ENCODE measurements at regions not wholly inside any gene's neighbourhood (a gene's known extent, or its start where the extent isn't known, plus 50 kb on each side); places are given as distances from the start of the nearest gene placed in this dataset.
"Not testable (repeated sequence)": the region's sequence is repeated elsewhere in the genome, so short reads cannot be mapped to it uniquely, and the experiment has no call there.

- Mint-ChIP-seq H3K9me3 (peaks cover 6% of the 10 kb centered on the region), H3K27ac (no peak overlapping the region), H3K4me3 (no peak overlapping the region), H3K27me3 (ENCODE audit: low read depth) (no peaks in the 10 kb centered on the region), H3K4me1 (ENCODE audit: low read depth) (no peaks in the 10 kb centered on the region), H3K36me3 (ENCODE audit: low read depth) (no peaks in the 10 kb centered on the region)
- DNase-seq, result no peak
- intact Hi-C loops (cut with micrococcal nuclease), result no loop called here
- CTCF ChIA-PET, result no interaction called here
Observed at GRCh38 chr1:190754666-190755065, 277.0 kb upstream of the BRINP3 start.

GRCh38 chr1:190759807-190760206 is 282.1 kb upstream of the BRINP3 start:
- Mint-ChIP-seq H3K36me3 (ENCODE audit: low read depth) (no peaks in the 10 kb centered on the region), H3K9me3 (peaks cover 6% of the 10 kb centered on the region), H3K4me1 (ENCODE audit: low read depth) (no peaks in the 10 kb centered on the region), H3K27me3 (ENCODE audit: low read depth) (no peaks in the 10 kb centered on the region), H3K27ac (no peak overlapping the region), H3K4me3 (no peak overlapping the region)
- intact Hi-C loops (cut with micrococcal nuclease), result no loop called here
- no peak for DNase-seq
- CTCF ChIA-PET, result no interaction called here

DNA sequence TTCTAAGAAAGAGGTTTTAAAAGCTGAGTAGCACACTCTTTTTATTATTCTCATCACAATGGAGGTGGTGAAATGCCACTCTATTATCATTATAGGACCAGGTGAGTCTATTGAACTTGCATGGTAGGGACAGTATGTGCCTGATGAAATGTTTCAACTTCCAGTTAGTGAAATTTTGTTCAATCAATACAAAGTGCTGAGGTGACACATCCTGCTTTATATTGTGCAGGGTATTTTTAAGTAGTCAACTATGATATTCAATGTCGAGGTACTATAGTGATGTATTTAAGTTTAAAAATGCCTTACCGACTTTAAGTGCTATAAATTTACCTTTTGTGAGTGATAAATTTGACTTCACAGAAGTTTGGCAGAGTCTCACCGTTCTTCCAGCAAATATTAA is 284.7 kb upstream of the BRINP3 start:
- H3K4me1 Mint-ChIP-seq (ENCODE audit: low read depth), result no peaks in the 10 kb centered on the region
- intact Hi-C loops (cut with micrococcal nuclease), result no loop called here
- no peak for DNase-seq
- H3K27me3 Mint-ChIP-seq (ENCODE audit: low read depth), result no peaks in the 10 kb centered on the region
- no peak overlapping the region for H3K4me3 Mint-ChIP-seq
- CTCF ChIA-PET, result no interaction called here
- H3K36me3 Mint-ChIP-seq (ENCODE audit: low read depth), result no peaks in the 10 kb centered on the region
- peaks cover 3% of the 10 kb centered on the region for H3K9me3 Mint-ChIP-seq
- H3K27ac Mint-ChIP-seq, result no peak overlapping the region

DNA sequence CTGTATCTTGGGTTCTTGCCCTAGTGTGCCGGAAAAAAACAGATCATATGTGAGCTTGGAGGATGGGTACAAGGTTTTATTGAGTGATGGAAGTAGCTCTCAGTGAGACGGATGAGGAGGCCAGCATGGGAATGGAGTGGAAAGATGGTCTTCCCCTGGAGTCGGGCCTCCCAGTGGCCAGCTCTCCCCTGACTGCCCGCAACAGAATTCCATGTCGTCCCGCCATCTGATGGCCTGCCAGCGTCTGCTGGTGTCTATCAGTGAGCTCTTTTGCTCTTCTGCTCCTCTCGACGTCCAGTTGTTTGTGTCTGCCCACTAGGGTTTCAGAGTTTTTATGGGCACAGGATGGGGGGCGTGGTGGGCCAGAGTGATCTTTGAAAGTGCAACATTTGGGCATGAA is 315.2 kb upstream of the BRINP3 start:
- CTCF ChIA-PET, result no interaction called here
- DNase-seq, result no peak
- intact Hi-C loops (cut with micrococcal nuclease), result no loop called here
- Mint-ChIP-seq H3K4me1 (ENCODE audit: low read depth) (no peaks in the 10 kb centered on the region), H3K9me3 (no peaks in the 10 kb centered on the region), H3K4me3 (no peak overlapping the region), H3K27me3 (ENCODE audit: low read depth) (no peaks in the 10 kb centered on the region), H3K27ac (no peak overlapping the region), H3K36me3 (ENCODE audit: low read depth) (no peaks in the 10 kb centered on the region)

DNA sequence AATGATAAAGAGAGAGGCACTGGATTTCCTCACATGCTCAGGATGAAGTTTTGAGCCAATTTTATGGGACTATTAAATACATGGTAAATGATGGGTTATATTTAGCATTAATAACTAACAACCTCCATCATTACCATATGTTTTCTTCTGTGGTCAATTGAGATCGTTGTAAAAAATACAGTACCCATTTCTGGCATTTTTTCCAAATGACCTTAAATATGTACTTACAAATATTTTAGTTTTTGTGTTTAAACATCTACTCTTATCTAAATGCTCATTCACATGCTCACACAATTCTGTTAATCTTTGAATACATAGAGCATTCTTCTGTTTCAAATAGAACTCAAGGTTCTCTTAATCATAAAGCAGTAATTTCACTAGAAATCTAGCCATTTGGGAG is 330.0 kb upstream of the BRINP3 start:
- Mint-ChIP-seq H3K9me3 (peaks cover 4% of the 10 kb centered on the region), H3K4me3 (no peak overlapping the region), H3K27ac (no peak overlapping the region), H3K36me3 (ENCODE audit: low read depth) (no peaks in the 10 kb centered on the region), H3K4me1 (ENCODE audit: low read depth) (no peaks in the 10 kb centered on the region), H3K27me3 (ENCODE audit: low read depth) (no peaks in the 10 kb centered on the region)
- CTCF ChIA-PET, result no interaction called here
- no peak for DNase-seq
- intact Hi-C loops (cut with micrococcal nuclease), result no loop called here

GRCh38 chr1:190808035-190808434 is 330.4 kb upstream of the BRINP3 start:
- no peak for DNase-seq
- intact Hi-C loops (cut with micrococcal nuclease), result no loop called here
- H3K9me3 Mint-ChIP-seq, result peaks cover 6% of the 10 kb centered on the region
- H3K27ac Mint-ChIP-seq, result no peak overlapping the region
- no peaks in the 10 kb centered on the region for H3K27me3 Mint-ChIP-seq (ENCODE audit: low read depth)
- no peak overlapping the region for H3K4me3 Mint-ChIP-seq
- no peaks in the 10 kb centered on the region for H3K4me1 Mint-ChIP-seq (ENCODE audit: low read depth)
- CTCF ChIA-PET, result no interaction called here
- no peaks in the 10 kb centered on the region for H3K36me3 Mint-ChIP-seq (ENCODE audit: low read depth)

- CTCF ChIA-PET, result interaction anchor here (0.6 kb wide), 1 partner anchor 349 kb away, joined by 3 read pairs; no protein-coding TSS in a partner anchor
- H3K4me3 Mint-ChIP-seq, result no peak overlapping the region
- DNase-seq, result no peak
- H3K9me3 Mint-ChIP-seq, result peaks cover 10% of the 10 kb centered on the region
- H3K4me1 Mint-ChIP-seq (ENCODE audit: low read depth), result no peaks in the 10 kb centered on the region
- intact Hi-C loops (cut with micrococcal nuclease), result no loop called here
- no peak overlapping the region for H3K27ac Mint-ChIP-seq
- H3K36me3 Mint-ChIP-seq (ENCODE audit: low read depth), result no peaks in the 10 kb centered on the region
- H3K27me3 Mint-ChIP-seq (ENCODE audit: low read depth), result no peaks in the 10 kb centered on the region
Observed at GRCh38 chr1:190809312-190809711, 331.6 kb upstream of the BRINP3 start.

GRCh38 chr1:190812996-190813395 is 335.3 kb upstream of the BRINP3 start:
- H3K36me3 Mint-ChIP-seq (ENCODE audit: low read depth), result no peaks in the 10 kb centered on the region
- intact Hi-C loops (cut with micrococcal nuclease), result no loop called here
- DNase-seq, result no peak
- no peaks in the 10 kb centered on the region for H3K27me3 Mint-ChIP-seq (ENCODE audit: low read depth)
- H3K4me3 Mint-ChIP-seq, result no peak overlapping the region
- no peak overlapping the region for H3K27ac Mint-ChIP-seq
- H3K4me1 Mint-ChIP-seq (ENCODE audit: low read depth), result no peaks in the 10 kb centered on the region
- peaks cover 10% of the 10 kb centered on the region for H3K9me3 Mint-ChIP-seq
- CTCF ChIA-PET, result no interaction called here

GRCh38 chr1:190832511-190832910 is 354.8 kb upstream of the BRINP3 start:
- Mint-ChIP-seq H3K27ac (no peak overlapping the region), H3K9me3 (peaks cover 12% of the 10 kb centered on the region), H3K4me1 (ENCODE audit: low read depth) (no peaks in the 10 kb centered on the region), H3K36me3 (ENCODE audit: low read depth) (peaks cover 2% of the 10 kb centered on the region), H3K4me3 (no peak overlapping the region), H3K27me3 (ENCODE audit: low read depth) (no peaks in the 10 kb centered on the region)
- no peak for DNase-seq
- intact Hi-C loops (cut with micrococcal nuclease), result no loop called here
- CTCF ChIA-PET, result interaction anchor here (0.6 kb wide), 1 partner anchor 171 kb away, joined by 3 read pairs; no protein-coding TSS in a partner anchor

- H3K36me3 Mint-ChIP-seq (ENCODE audit: low read depth), result peaks cover 2% of the 10 kb centered on the region
- intact Hi-C loops (cut with micrococcal nuclease), result loop anchor here (5.0 kb wide), 1 partner anchor 212 kb away; no protein-coding TSS in a partner anchor
- H3K4me3 Mint-ChIP-seq, result no peak overlapping the region
- CTCF ChIA-PET, result no interaction called here
- H3K27ac Mint-ChIP-seq, result no peak overlapping the region
- no peaks in the 10 kb centered on the region for H3K27me3 Mint-ChIP-seq (ENCODE audit: low read depth)
- peaks cover 8% of the 10 kb centered on the region for H3K9me3 Mint-ChIP-seq
- DNase-seq, result no peak
- H3K4me1 Mint-ChIP-seq (ENCODE audit: low read depth), result no peaks in the 10 kb centered on the region
Observed at GRCh38 chr1:190835658-190836057, 358.0 kb upstream of the BRINP3 start.

DNA sequence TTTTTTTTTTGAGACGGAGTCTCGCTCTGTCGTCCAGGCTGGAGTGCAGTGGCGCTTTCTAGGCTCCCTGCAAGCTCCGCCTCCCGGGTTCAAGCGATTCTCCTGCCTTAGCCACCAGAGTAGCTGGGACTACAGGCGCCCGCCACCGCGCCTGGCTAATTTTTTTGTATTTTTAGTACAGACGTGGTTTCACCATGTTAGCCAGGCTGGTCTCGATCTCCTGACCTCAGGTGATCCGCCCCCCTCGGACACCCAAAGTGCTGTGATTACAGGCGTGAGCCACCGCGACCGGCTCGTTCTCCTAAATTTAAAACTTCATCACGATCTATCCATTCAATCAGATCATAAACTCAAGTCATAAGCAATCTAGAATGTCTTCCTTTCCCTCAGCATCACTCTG is 359.5 kb upstream of the BRINP3 start:
- intact Hi-C loops (cut with micrococcal nuclease), result loop anchor here (5.0 kb wide), 1 partner anchor 210 kb away; no protein-coding TSS in a partner anchor
- DNase-seq; H3K4me3 Mint-ChIP-seq; CTCF ChIA-PET; H3K27ac Mint-ChIP-seq; H3K4me1 Mint-ChIP-seq (ENCODE audit: low read depth); H3K36me3 Mint-ChIP-seq (ENCODE audit: low read depth); H3K9me3 Mint-ChIP-seq; H3K27me3 Mint-ChIP-seq (ENCODE audit: low read depth): not testable (repeated sequence)

DNA sequence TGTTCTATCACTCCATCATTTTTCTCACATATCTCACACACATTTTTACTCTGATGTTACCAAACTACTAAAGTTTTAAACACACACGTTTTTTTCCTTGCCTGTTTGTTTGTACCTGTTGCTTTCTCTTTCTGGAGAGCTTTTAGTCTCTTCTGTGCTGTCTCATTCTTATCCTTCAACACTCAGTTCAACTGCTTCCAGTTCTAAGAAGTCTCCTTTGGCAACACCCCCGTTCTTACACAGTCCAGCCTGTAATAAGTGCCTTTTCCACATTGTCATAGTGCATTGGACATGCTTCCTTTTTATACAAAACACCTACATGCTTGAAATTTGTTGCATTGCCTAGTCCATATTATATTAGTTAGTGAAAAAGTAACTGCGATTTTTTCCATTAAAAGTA is 360.2 kb upstream of the BRINP3 start:
- Mint-ChIP-seq H3K4me3 (no peak overlapping the region), H3K27me3 (ENCODE audit: low read depth) (no peaks in the 10 kb centered on the region), H3K27ac (no peak overlapping the region), H3K9me3 (peaks cover 8% of the 10 kb centered on the region), H3K4me1 (ENCODE audit: low read depth) (no peaks in the 10 kb centered on the region), H3K36me3 (ENCODE audit: low read depth) (peaks cover 2% of the 10 kb centered on the region)
- intact Hi-C loops (cut with micrococcal nuclease), result loop anchor here (5.0 kb wide), 1 partner anchor 209 kb away; no protein-coding TSS in a partner anchor
- DNase-seq, result no peak
- CTCF ChIA-PET, result no interaction called here

DNA sequence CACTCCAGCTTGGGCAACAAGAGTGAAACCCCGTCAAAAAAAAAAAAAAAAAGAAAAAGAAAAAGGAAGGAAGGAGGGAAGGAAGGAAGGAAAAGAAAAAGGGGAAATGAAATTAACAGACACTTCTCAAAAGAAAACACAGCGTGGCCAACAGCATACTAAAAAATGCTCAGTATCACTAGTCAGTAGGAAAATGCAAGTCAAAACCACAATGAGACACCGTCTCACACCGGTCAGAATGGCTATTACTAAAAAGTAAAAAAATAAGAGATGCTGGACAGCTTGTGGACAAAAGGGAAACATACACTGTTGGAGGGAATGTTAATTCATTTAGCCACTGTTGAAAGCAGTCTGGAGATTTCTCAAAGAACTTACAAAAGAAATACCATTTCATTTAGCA is 369.5 kb upstream of the BRINP3 start:
- H3K36me3 Mint-ChIP-seq (ENCODE audit: low read depth), result no peaks in the 10 kb centered on the region

DNA sequence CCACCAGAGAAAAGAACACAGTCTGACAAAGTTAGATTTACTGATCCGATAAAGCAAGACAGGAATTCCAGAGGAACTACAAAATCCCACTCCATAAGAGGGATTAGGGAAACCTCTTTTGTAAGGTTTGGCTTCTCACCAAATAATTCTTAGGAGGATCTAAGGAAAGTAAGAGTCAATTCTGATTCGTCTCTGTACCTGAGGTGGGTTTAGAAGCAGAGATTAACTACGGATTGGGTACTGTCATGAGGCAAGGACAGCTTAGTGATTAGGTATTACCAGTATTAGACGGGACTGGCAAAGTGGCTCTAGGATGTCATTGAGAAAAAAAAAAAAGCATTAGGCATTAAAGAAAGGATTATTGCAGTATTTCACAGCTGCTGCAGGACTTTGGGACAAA is 371.7 kb upstream of the BRINP3 start:
- Mint-ChIP-seq H3K4me3 (no peak overlapping the region), H3K9me3 (peaks cover 6% of the 10 kb centered on the region), H3K27ac (no peak overlapping the region), H3K27me3 (ENCODE audit: low read depth) (no peaks in the 10 kb centered on the region), H3K4me1 (ENCODE audit: low read depth) (no peaks in the 10 kb centered on the region), H3K36me3 (ENCODE audit: low read depth) (no peaks in the 10 kb centered on the region)
- no peak for DNase-seq
- CTCF ChIA-PET, result no interaction called here
- intact Hi-C loops (cut with micrococcal nuclease), result no loop called here

More for the DNA sequence above, 369.5 kb upstream of the BRINP3 start:
- peaks cover 4% of the 10 kb centered on the region for H3K9me3 Mint-ChIP-seq
- DNase-seq, result no peak
- H3K4me1 Mint-ChIP-seq (ENCODE audit: low read depth), result no peaks in the 10 kb centered on the region
- CTCF ChIA-PET, result no interaction called here
- intact Hi-C loops (cut with micrococcal nuclease), result no loop called here
- no peak overlapping the region for H3K4me3 Mint-ChIP-seq
- H3K27me3 Mint-ChIP-seq (ENCODE audit: low read depth), result no peaks in the 10 kb centered on the region
- no peak overlapping the region for H3K27ac Mint-ChIP-seq

Data from activated naive CD4-positive, alpha-beta T cell treated with anti-CD3 and anti-CD28 coated beads for 36 hours (primary cell).